ENCODE measurements at regions not wholly inside any gene's neighbourhood (a gene's known extent, or its start where the extent isn't known, plus 50 kb on each side); places are given as distances from the start of the nearest gene placed in this dataset.

GRCh38 chr2:59181347-59181746 lies 940.2 kb upstream of the FANCL start:
- H3K4me3 ChIP-seq (ENCODE audit: low read length): no peak overlapping the region
- TF ChIP-seq CTCF (conservative IDR thresholded peaks at IDR 0.05; ENCODE audit: low read depth, low read length): no peak
- no peak for DNase-seq (ENCODE audit: low read depth)

GRCh38 chr2:59180621-59181020 lies 939.5 kb upstream of the FANCL start:
- TF ChIP-seq CTCF (conservative IDR thresholded peaks at IDR 0.05; ENCODE audit: low read depth, low read length): no peak
- no peak for DNase-seq (ENCODE audit: low read depth)

GRCh38 chr2:59180111-59180510 lies 939.0 kb upstream of the FANCL start:
- no peak for TF ChIP-seq CTCF (conservative IDR thresholded peaks at IDR 0.05; ENCODE audit: low read depth, low read length)
- DNase-seq (ENCODE audit: low read depth): no peak
- H3K4me3 ChIP-seq (ENCODE audit: low read length): no peak overlapping the region

More at GRCh38 chr2:59180621-59181020, 939.5 kb upstream of the FANCL start:
- no peak overlapping the region for H3K4me3 ChIP-seq (ENCODE audit: low read length)

GRCh38 chr2:59177748-59178147 lies 936.6 kb upstream of the FANCL start:
- no peak overlapping the region for H3K4me3 ChIP-seq (ENCODE audit: low read length)
- DNase-seq (ENCODE audit: low read depth): no peak
- no peak for TF ChIP-seq CTCF (conservative IDR thresholded peaks at IDR 0.05; ENCODE audit: low read depth, low read length)

GRCh38 chr2:59176737-59177136 lies 935.6 kb upstream of the FANCL start:
- DNase-seq (ENCODE audit: low read depth): no peak

GRCh38 chr2:59174536-59175243 lies 933.6 kb upstream of the FANCL start:
- no peak overlapping the region for H3K4me3 ChIP-seq (ENCODE audit: low read length)
- TF ChIP-seq CTCF (conservative IDR thresholded peaks at IDR 0.05; ENCODE audit: low read depth, low read length): no peak
- DNase-seq (ENCODE audit: low read depth): no peak

More at GRCh38 chr2:59176737-59177136, 935.6 kb upstream of the FANCL start:
- no peak overlapping the region for H3K4me3 ChIP-seq (ENCODE audit: low read length)
- no peak for TF ChIP-seq CTCF (conservative IDR thresholded peaks at IDR 0.05; ENCODE audit: low read depth, low read length)

- no peak for TF ChIP-seq CTCF (conservative IDR thresholded peaks at IDR 0.05; ENCODE audit: low read depth, low read length)
- no peak for DNase-seq (ENCODE audit: low read depth)
- H3K4me3 ChIP-seq (ENCODE audit: low read length): no peak overlapping the region
Measured at GRCh38 chr2:59173325-59173724, 932.2 kb upstream of the FANCL start.

Measured in retinal pigment epithelial cell (primary cell).